ENCODE measurements at regions not wholly inside any gene's neighbourhood (a gene's known extent, or its start where the extent isn't known, plus 50 kb on each side); places are given as distances from the start of the nearest gene placed in this dataset.

- TF ChIP-seq, protein P1, sequence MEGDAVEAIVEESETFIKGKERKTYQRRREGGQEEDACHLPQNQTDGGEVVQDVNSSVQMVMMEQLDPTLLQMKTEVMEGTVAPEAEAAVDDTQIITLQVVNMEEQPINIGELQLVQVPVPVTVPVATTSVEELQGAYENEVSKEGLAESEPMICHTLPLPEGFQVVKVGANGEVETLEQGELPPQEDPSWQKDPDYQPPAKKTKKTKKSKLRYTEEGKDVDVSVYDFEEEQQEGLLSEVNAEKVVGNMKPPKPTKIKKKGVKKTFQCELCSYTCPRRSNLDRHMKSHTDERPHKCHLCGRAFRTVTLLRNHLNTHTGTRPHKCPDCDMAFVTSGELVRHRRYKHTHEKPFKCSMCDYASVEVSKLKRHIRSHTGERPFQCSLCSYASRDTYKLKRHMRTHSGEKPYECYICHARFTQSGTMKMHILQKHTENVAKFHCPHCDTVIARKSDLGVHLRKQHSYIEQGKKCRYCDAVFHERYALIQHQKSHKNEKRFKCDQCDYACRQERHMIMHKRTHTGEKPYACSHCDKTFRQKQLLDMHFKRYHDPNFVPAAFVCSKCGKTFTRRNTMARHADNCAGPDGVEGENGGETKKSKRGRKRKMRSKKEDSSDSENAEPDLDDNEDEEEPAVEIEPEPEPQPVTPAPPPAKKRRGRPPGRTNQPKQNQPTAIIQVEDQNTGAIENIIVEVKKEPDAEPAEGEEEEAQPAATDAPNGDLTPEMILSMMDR (IDR thresholded peaks at IDR 0.05; ENCODE audit: low read depth, low read length, missing control alignments) = no peak
- no peak for DNase-seq (ENCODE audit: extremely low read depth, low read depth)
- H3K4me3 ChIP-seq (replicated peaks; ENCODE audit: low read depth, low read length) = no peak overlapping the region
These were observed 125.8 kb upstream of the COPS8 start for GRCh38 chr2:236959876-236960275.

GRCh38 chr2:236960531-236960930 lies 125.2 kb upstream of the COPS8 start:
- H3K4me3 ChIP-seq (replicated peaks; ENCODE audit: low read depth, low read length) = no peak overlapping the region
- TF ChIP-seq, protein P1 (IDR thresholded peaks at IDR 0.05; ENCODE audit: low read depth, low read length, missing control alignments) = no peak
- no peak for DNase-seq (ENCODE audit: extremely low read depth, low read depth)

GRCh38 chr2:236962816-236963215 lies 122.9 kb upstream of the COPS8 start:
- no peak for DNase-seq (ENCODE audit: extremely low read depth, low read depth)
- TF ChIP-seq, protein P1 (IDR thresholded peaks at IDR 0.05; ENCODE audit: low read depth, low read length, missing control alignments) = no peak
- H3K4me3 ChIP-seq (replicated peaks; ENCODE audit: low read depth, low read length) = no peak overlapping the region

DNA sequence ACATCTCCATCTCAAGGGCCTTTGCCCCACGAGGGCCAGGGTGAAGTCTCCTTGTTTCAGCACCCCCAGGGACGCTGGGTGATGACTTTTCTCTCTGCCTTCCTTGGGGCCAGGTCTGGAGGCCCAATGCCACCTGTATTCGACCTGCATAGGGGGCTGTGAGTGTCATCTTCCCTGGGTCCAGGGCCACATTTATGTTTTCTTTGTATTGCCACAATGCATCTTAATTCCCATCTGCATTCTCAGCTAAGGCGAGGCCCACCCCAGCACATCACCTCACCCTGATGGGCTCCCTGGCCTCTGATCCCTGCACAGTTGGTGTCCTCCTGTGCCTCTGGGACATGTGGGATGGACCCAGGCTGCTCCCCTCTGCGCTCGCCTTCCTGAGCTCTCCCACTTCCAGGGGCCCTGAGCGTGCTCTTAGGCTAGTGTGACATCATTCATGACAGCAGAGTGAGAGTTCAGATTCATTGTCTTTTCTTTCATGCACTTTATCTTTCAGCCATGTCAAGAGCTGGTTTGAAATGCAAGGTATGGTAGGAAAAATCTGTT lies 122.0 kb upstream of the COPS8 start:
- TF ChIP-seq, protein P1 (IDR thresholded peaks at IDR 0.05; ENCODE audit: low read depth, low read length, missing control alignments) = no peak
- H3K4me3 ChIP-seq (replicated peaks; ENCODE audit: low read depth, low read length) = no peak overlapping the region

GRCh38 chr2:236964291-236964690 lies 121.4 kb upstream of the COPS8 start:
- TF ChIP-seq, protein P1 (IDR thresholded peaks at IDR 0.05; ENCODE audit: low read depth, low read length, missing control alignments) = no peak
- no peak overlapping the region for H3K4me3 ChIP-seq (replicated peaks; ENCODE audit: low read depth, low read length)
- no peak for DNase-seq (ENCODE audit: extremely low read depth, low read depth)

More for the DNA sequence above, 122.0 kb upstream of the COPS8 start:
- no peak for DNase-seq (ENCODE audit: extremely low read depth, low read depth)

- no peak overlapping the region for H3K4me3 ChIP-seq (replicated peaks; ENCODE audit: low read depth, low read length)
- TF ChIP-seq, protein P1 (IDR thresholded peaks at IDR 0.05; ENCODE audit: low read depth, low read length, missing control alignments) = no peak
- DNase-seq (ENCODE audit: extremely low read depth, low read depth) = no peak
These were observed 120.5 kb upstream of the COPS8 start for GRCh38 chr2:236965021-236965840.
